Spleen (tissue), 7 donors: ENCODE measurements at regions not wholly inside any gene's neighbourhood (a gene's known extent, or its start where the extent isn't known, plus 50 kb on each side); places are given as distances from the start of the nearest gene placed in this dataset.
"Not testable (repeated sequence)": the region's sequence is repeated elsewhere in the genome, so short reads cannot be mapped to it uniquely, and the experiment has no call there.

ENCODE experiments used
- POLR2AphosphoS5 ChIP-seq, 3 donors: sonication (generic); formaldehyde crosslinking; IDR thresholded peaks; one replicate each; pipeline ENCODE4 v1.5.1; 2017; ENCODE audit warnings: antibody characterized with exemption in 3 of 3
- TF ChIP-seq, protein P1 (sequence below), 11 experiments: fragments of 200-600 bp in 7 of 11; fragments of 450-650 bp in 4 of 11; sonication (generic) in 4 of 11; IDR thresholded peaks in 8 of 11; conservative IDR thresholded peaks in 3 of 11; 1 replicate in 7 of 11; 2 replicates in 4 of 11; pipeline versions ENCODE4 v1.4.0 to v1.8.0; 2016 to 2021; ENCODE audit warnings: antibody characterized with exemption in 11 of 11, inconsistent platforms in 4 of 11, mild to moderate bottlenecking in 1 of 11
- donor health status: DM: no; HTN: no; CAD: no; lungs with moderate emphysema.
- donor health status: DM: no; HTN: no; CAD: no.
- donor health status: DM: no; HTN: no; CAD: no.

DNA sequence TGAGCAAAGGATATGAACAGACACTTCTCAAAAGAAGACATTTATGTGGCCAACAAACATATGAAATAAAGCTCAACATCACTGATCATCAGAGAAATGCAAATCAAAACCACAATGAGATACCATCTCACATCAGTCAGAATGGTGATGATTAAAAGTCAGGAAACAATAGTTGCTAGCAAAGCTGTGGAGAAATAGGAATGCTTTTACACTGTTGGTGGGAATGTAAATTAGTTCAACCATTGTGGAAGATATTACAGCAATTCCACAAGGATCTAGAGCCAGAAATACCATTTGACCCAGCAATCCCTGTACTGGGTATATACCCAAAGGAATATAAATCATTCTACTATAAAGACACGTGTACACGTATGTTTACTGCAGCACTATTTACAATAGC is 284.2 kb downstream of the AHR start:
- TF ChIP-seq POLR2AphosphoS5 (IDR thresholded peaks at IDR 0.05): not testable (repeated sequence)
- TF ChIP-seq, protein P1, sequence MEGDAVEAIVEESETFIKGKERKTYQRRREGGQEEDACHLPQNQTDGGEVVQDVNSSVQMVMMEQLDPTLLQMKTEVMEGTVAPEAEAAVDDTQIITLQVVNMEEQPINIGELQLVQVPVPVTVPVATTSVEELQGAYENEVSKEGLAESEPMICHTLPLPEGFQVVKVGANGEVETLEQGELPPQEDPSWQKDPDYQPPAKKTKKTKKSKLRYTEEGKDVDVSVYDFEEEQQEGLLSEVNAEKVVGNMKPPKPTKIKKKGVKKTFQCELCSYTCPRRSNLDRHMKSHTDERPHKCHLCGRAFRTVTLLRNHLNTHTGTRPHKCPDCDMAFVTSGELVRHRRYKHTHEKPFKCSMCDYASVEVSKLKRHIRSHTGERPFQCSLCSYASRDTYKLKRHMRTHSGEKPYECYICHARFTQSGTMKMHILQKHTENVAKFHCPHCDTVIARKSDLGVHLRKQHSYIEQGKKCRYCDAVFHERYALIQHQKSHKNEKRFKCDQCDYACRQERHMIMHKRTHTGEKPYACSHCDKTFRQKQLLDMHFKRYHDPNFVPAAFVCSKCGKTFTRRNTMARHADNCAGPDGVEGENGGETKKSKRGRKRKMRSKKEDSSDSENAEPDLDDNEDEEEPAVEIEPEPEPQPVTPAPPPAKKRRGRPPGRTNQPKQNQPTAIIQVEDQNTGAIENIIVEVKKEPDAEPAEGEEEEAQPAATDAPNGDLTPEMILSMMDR (IDR thresholded peaks at IDR 0.05 in 8 of 11, conservative IDR thresholded peaks at IDR 0.05 in 3 of 11): not testable (repeated sequence)
